GM12878 (cell line): ENCODE measurements at regions not wholly inside any gene's neighbourhood (a gene's known extent, or its start where the extent isn't known, plus 50 kb on each side); places are given as distances from the start of the nearest gene placed in this dataset.

Source experiments
- ATAC-seq: fragments of 200-7000 bp; cut with Tn5 transposase; 3 replicates; pipeline ENCODE4 v1.9.1; 2020; ENCODE audit warnings: mild to moderate bottlenecking, moderate library complexity
- BruUV-seq: library from RNA; stranded (reverse); fragments of 400-500 nt; replicated peaks from 2 replicates; lab custom pipeline; 2021; lab: Mats Ljungman, UMichigan
- CTCF ChIA-PET: fragments of 300-600 bp; sonication (Branson Sonifier 250); formaldehyde crosslinking; extraction: SDS; loops from one replicate; lab custom pipeline; 2021; ENCODE audit warnings: inconsistent platforms; lab: Yijun Ruan, JAX
- POLR2A ChIA-PET: fragments of 350-600 bp; formaldehyde crosslinking; extraction: SDS; loops from one replicate; lab custom pipeline; 2021; ENCODE audit warnings: inconsistent platforms; lab: Charles Lee
- RAD21 ChIA-PET: fragments of 300-600 bp; sonication (Branson Sonifier 250); formaldehyde crosslinking; loops from one replicate; lab custom pipeline; 2023; ENCODE audit warnings: antibody characterized with exemption; ENCODE audit not compliant: unreplicated experiment; lab: Charles Lee
- SMC1A ChIA-PET: fragments of 300-600 bp; sonication (Branson Sonifier 250); formaldehyde crosslinking; loops from one replicate; lab custom pipeline; 2023; ENCODE audit not compliant: unreplicated experiment, uncharacterized antibody; lab: Charles Lee
- DNase-seq: peaks from one replicate; pipeline ENCODE4 v3.0.0-alpha.2; 2011; ENCODE audit warnings: low read depth, low spot score
- FAIRE-seq: peaks from 3 replicates; lab custom pipeline; 2011; peaks lifted over from hg19 to GRCh38; lab: Jason Lieb, UNC
- H2AFZ ChIP-seq: 2 replicates; pipeline ENCODE4 v1.6.0; 2011; ENCODE audit warnings: low read depth, low read length, control low read depth; ENCODE audit not compliant: control insufficient read depth
- H3K27ac ChIP-seq: 2 replicates; pipeline ENCODE4 v1.5.1; 2011; ENCODE audit warnings: control low read depth; ENCODE audit not compliant: control insufficient read depth, insufficient read depth
- H3K27me3 ChIP-seq, 2 experiments: replicated peaks in 1 of 2; 2 replicates each; pipeline versions ENCODE4 v1.6.0 to v1.6.1; 2011; ENCODE audit warnings: low read length in 1 of 2; ENCODE audit not compliant: control insufficient read depth in 2 of 2, insufficient read depth in 2 of 2
- H3K36me3 ChIP-seq, 2 experiments: 2 replicates each; pipeline ENCODE4 v1.5.1; 2011; ENCODE audit warnings: low read length in 1 of 2; ENCODE audit not compliant: control insufficient read depth in 2 of 2, insufficient read depth in 2 of 2
- H3K4me1 ChIP-seq: 2 replicates; pipeline ENCODE4 v1.6.1; 2011; ENCODE audit warnings: mild to moderate bottlenecking, low read length, moderate library complexity, mixed read lengths; ENCODE audit not compliant: control insufficient read depth, insufficient read depth
- H3K4me2 ChIP-seq: 2 replicates; pipeline ENCODE4 v1.6.0; 2011; ENCODE audit warnings: control low read depth; ENCODE audit not compliant: control insufficient read depth, insufficient read depth
- H3K4me3 ChIP-seq: fragments of 200-600 bp; sonication (generic); 2 replicates; pipeline ENCODE4 v1.5.1; 2016
- H3K79me2 ChIP-seq: 2 replicates; pipeline ENCODE4 v1.6.0; 2011; ENCODE audit warnings: low read length; ENCODE audit not compliant: control insufficient read depth, insufficient read depth
- H3K9ac ChIP-seq: 2 replicates; pipeline ENCODE4 v1.8.0; 2011; ENCODE audit warnings: low read length, control low read depth, mixed read lengths; ENCODE audit not compliant: control insufficient read depth, insufficient read depth
- H3K9me3 ChIP-seq: replicated peaks from 3 replicates; pipeline ENCODE4 v1.5.1; 2011; ENCODE audit warnings: mild to moderate bottlenecking, low read length; ENCODE audit not compliant: control insufficient read depth, insufficient read depth
- H4K20me1 ChIP-seq: 2 replicates; pipeline ENCODE4 v1.6.0; 2011; ENCODE audit not compliant: control insufficient read depth, insufficient read depth
- ATF7 ChIP-seq: fragments of 450-650 bp; IDR thresholded peaks from 2 replicates; pipeline ENCODE4 v1.6.1; 2016; ENCODE audit warnings: low read depth, mild to moderate bottlenecking
- BCLAF1 ChIP-seq: fragments of 450-650 bp; IDR thresholded peaks from 2 replicates; pipeline ENCODE4 v1.6.1; 2017; ENCODE audit warnings: antibody characterized with exemption, mild to moderate bottlenecking, moderate library complexity
- CEBPB ChIP-seq, 2 experiments: fragments of 150-350 bp in 1 of 2; IDR thresholded peaks; 2 replicates each; pipeline ENCODE4 v1.6.1; 2012 to 2014; ENCODE audit warnings: low read depth in 2 of 2, low read length in 2 of 2, borderline replicate concordance in 1 of 2, inconsistent platforms in 1 of 2
- GABPA ChIP-seq: IDR thresholded peaks from 2 replicates; pipeline ENCODE4 v1.6.1; 2014; ENCODE audit warnings: antibody characterized with exemption, low read depth, mild to moderate bottlenecking, inconsistent platforms
- IRF4 ChIP-seq: IDR thresholded peaks from 2 replicates; pipeline ENCODE4 v1.6.1; 2011; ENCODE audit warnings: low read depth, low read length
- JUNB ChIP-seq: IDR thresholded peaks from 2 replicates; pipeline ENCODE4 v1.6.1; 2016; ENCODE audit warnings: antibody characterized with exemption, mild to moderate bottlenecking
- KDM1A ChIP-seq: fragments of 200-600 bp; sonication (generic); IDR thresholded peaks from 2 replicates; pipeline ENCODE4 v1.6.1; 2016; ENCODE audit warnings: borderline replicate concordance
- KLF5 ChIP-seq: fragments of 450-650 bp; IDR thresholded peaks from 2 replicates; pipeline ENCODE4 v1.6.1; 2014; ENCODE audit warnings: mild to moderate bottlenecking; ENCODE audit not compliant: partially characterized antibody
- MLLT1 ChIP-seq: fragments of 450-650 bp; IDR thresholded peaks from 2 replicates; pipeline ENCODE4 v1.6.1; 2016; ENCODE audit warnings: mild to moderate bottlenecking
- MTA2 ChIP-seq: fragments of 450-650 bp; IDR thresholded peaks from 2 replicates; pipeline ENCODE4 v1.6.1; 2016; ENCODE audit warnings: low read depth, mild to moderate bottlenecking, moderate library complexity
- NR2C1 ChIP-seq: fragments of 450-650 bp; IDR thresholded peaks from 2 replicates; pipeline ENCODE4 v1.6.1; 2017; ENCODE audit warnings: antibody characterized with exemption, mild to moderate bottlenecking, moderate library complexity
- PKNOX1 ChIP-seq: fragments of 450-650 bp; IDR thresholded peaks from 2 replicates; pipeline ENCODE4 v1.6.1; 2016; ENCODE audit warnings: mild to moderate bottlenecking
- PML ChIP-seq: IDR thresholded peaks from 2 replicates; pipeline ENCODE4 v1.6.1; 2012; ENCODE audit warnings: low read length, inconsistent platforms
- POLR2A ChIP-seq: IDR thresholded peaks from 2 replicates; pipeline ENCODE4 v1.6.1; 2011; ENCODE audit warnings: low read depth, mild to moderate bottlenecking, low read length
- SIN3A ChIP-seq: IDR thresholded peaks from 2 replicates; pipeline ENCODE4 v1.6.1; 2012; ENCODE audit warnings: low read depth, low read length, improper control_type of control experiment
- SPI1 ChIP-seq: IDR thresholded peaks from 2 replicates; pipeline ENCODE4 v1.6.1; 2011; ENCODE audit warnings: low read depth, mild to moderate bottlenecking, low read length, moderate library complexity, borderline replicate concordance; ENCODE audit not compliant: insufficient read depth
- SRF ChIP-seq, 2 experiments: IDR thresholded peaks; 2 replicates each; pipeline ENCODE4 v1.6.1; 2011; ENCODE audit warnings: low read depth in 2 of 2, low read length in 2 of 2, mild to moderate bottlenecking in 1 of 2, moderate library complexity in 1 of 2
- SUPT20H ChIP-seq: IDR thresholded peaks from 2 replicates; pipeline ENCODE4 v1.6.1; 2011; ENCODE audit warnings: low read depth, mild to moderate bottlenecking, low read length, moderate library complexity, borderline replicate concordance; ENCODE audit not compliant: control insufficient read depth
- ZNF274 ChIP-seq: IDR thresholded peaks from one replicate; pipeline ENCODE4 v1.8.0; 2011; ENCODE audit not compliant: insufficient read length, insufficient read depth
- WGBS: methylation state at CpG from one replicate; pipeline ENCODE4 v1.1.6; 2016; ENCODE audit warnings: low lambda C conversion rate; ENCODE audit not compliant: insufficient replicate concordance, insufficient coverage; ENCODE audit errors: missing lambda C conversion rate; 5-methylcytosine and 5-hydroxymethylcytosine counted together
- in situ Hi-C: fragments of 300-500 bp; cut with MboI; formaldehyde crosslinking; loops from 9 replicates; pipeline ENCODE4 v1.14.3; 2018; ENCODE audit warnings: mixed read lengths
- intact Hi-C: fragments of 100-400 bp; cut with micrococcal nuclease; formaldehyde crosslinking; loops from one replicate; pipeline ENCODE4 v1.14.2; 2022; ENCODE audit not compliant: unreplicated experiment

- DNase-seq (no peak), ATAC-seq (no peak), FAIRE-seq (no peak)
- H3K4me2 ChIP-seq = no peak overlapping the region
- SMC1A ChIA-PET = no interaction called here
- H3K27ac ChIP-seq = no peak overlapping the region
- no peak overlapping the region for H3K4me3 ChIP-seq
- intact Hi-C loops = no loop called here
- WGBS = 0% methylated on average over 2 of the region's 2 CpGs
- no peaks in the 10 kb centered on the region for H3K27me3 ChIP-seq
- H3K4me1 ChIP-seq = no peaks in the 10 kb centered on the region
- H2AFZ ChIP-seq = no peak overlapping the region
- TF ChIP-seq SPI1 = no peak
- no peak for TF ChIP-seq ZNF274
- TF ChIP-seq MTA2 = no peak
- no peak for TF ChIP-seq POLR2A
- no peak for TF ChIP-seq SIN3A
- TF ChIP-seq PML = no peak
- TF ChIP-seq IRF4 = no peak
- no peak for TF ChIP-seq CEBPB (IDR thresholded peaks at IDR 0.05; ENCODE audit: borderline replicate concordance in 1 of 2, low read depth in 2 of 2, low read length in 2 of 2)
- no peak for TF ChIP-seq PKNOX1
- TF ChIP-seq GABPA = no peak
- no peak for TF ChIP-seq SUPT20H
- no peak for TF ChIP-seq NR2C1
- TF ChIP-seq JUNB = no peak
- no peak for TF ChIP-seq KLF5
- TF ChIP-seq KDM1A = no peak
- TF ChIP-seq BCLAF1 = no peak
- no peak for TF ChIP-seq ATF7
- TF ChIP-seq SRF (IDR thresholded peaks at IDR 0.05; ENCODE audit: low read depth in 2 of 2, low read length in 2 of 2) = no peak
- TF ChIP-seq MLLT1 = no peak
- H3K36me3 ChIP-seq = no peaks in the 10 kb centered on the region
- CTCF ChIA-PET = interaction anchor here (1.4 kb wide), 1 partner anchor 13 kb away, joined by 3 read pairs; no protein-coding TSS in a partner anchor
- BruUV-seq = no TSS peak
- H3K9me3 ChIP-seq = no peaks in the 10 kb centered on the region
- RAD21 ChIA-PET = no interaction called here
- no peaks in the 10 kb centered on the region for H4K20me1 ChIP-seq
- no peaks in the 10 kb centered on the region for H3K79me2 ChIP-seq
- H3K9ac ChIP-seq = no peak overlapping the region
- POLR2A ChIA-PET = no interaction called here
- in situ Hi-C loops = no loop called here
These were observed 249.2 kb upstream of the SETMAR start for GRCh38 chr3:4053975-4054374.
